GM21825 (cell line): ENCODE measurements at regions not wholly inside any gene's neighbourhood (a gene's known extent, or its start where the extent isn't known, plus 50 kb on each side); places are given as distances from the start of the nearest gene placed in this dataset.
A peak's percentile ranks its signal among the peaks of the same experiment; 100 is the strongest.
"Not testable (repeated sequence)": the region's sequence is repeated elsewhere in the genome, so short reads cannot be mapped to it uniquely, and the experiment has no call there.

Experiments
- ATAC-seq: cut with Tn5 transposase; IDR thresholded peaks from one replicate; pipeline ENCODE4 v1.9.1; 2021; ENCODE audit warnings: mild to moderate bottlenecking, moderate library complexity; ENCODE audit not compliant: unreplicated experiment

- ATAC-seq: peak; percentile 45
These were observed 94.9 kb downstream of the LYZL2 start for GRCh38 chr10:30534465-30535144.

- ATAC-seq: no peak
These were observed 97.6 kb downstream of the LYZL2 start for GRCh38 chr10:30531751-30532530.

DNA sequence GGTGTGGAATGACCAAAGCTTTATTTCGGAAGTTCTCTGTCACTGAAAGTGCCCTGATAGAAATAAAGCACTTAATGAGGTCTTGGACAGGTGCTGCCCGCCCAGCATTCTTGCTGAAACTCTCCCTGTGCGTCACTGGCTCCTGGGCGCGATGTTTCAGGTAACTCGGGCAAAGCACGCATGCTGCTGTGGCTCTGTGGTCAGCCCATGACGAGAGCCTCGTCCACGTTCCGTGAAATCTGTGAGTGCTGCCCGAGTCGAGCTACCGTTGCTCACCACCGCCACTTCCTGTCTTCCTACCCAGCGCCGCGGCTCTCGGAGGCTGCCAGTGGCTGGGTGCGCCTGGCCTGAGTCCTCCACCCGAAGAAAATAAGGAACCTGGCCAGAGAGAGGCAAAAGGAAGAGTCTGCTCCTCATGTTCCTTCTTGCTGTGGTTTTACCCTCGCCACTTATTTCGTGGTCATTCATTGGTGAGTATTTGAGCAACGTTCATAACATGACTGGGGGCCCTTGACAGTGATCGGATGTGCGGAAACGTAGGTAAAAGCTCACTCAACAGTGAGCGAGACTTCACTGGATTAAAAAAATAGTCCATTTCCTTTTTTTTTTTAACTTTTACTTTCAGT is 95.5 kb downstream of the MAP3K8 start:
- ATAC-seq: peak; percentile 69

DNA sequence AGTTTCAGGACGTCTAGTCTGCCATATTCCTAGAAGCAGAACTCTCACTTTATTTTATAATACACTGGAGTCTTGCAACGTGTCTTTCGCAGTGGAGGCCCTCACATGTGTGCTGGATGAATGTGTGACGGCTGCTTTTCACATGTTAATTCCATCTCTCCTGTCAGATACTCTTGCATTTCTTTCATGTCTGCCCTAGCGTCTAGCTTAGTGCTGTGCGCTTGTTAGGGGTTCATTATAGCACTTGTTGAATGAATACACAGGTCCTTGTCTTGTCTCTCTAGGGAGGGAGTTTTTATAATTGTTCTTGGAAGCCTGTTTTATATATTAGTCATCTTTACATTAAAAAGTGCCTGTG is 94.4 kb downstream of the MAP3K8 start:
- ATAC-seq: no peak

GRCh38 chr10:30527623-30528428 is 93.8 kb downstream of the MAP3K8 start:
- no peak for ATAC-seq

DNA sequence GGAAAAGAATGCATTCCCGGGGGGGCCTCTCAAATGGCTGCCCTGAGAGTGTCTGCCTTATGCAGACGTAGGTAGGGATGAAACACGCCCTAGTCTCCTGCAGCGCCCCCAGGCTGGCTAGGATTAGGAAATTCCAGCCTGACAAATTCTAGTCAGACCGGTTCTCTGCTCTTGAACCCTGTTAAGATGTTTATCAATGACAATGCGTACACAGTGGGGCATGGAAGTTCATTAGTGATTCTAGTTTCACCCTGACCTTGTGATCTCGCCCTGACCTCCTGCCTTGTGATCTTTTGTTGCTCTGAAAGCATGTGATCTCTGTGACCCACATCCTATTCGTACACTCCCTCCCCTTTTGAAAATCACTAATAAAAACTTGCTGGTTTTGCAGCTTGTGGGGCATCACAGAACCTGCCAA is 88.7 kb downstream of the MAP3K8 start:
- not testable (repeated sequence) for ATAC-seq

DNA sequence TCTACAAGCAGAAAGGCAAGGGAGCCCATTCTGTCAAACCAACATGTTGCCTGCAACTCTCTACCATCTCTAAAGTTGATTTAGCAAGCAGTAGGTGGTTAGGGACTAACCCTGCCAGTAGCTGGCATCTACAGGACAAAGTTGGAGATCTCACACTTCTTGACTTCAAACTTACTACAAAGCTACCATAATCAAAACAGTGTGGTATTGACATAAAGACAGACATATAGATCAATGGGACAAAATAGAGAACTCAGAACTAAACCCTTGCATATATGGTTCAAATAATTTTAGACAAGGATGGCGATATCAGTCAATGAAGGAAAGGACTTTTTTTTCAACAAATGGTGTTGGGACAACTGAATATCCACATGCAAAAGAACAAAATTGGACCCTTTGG is 84.9 kb downstream of the MAP3K8 start:
- no peak for ATAC-seq
